Trophoblast cell (in vitro differentiated cells and primary cell): ENCODE measurements at regions not wholly inside any gene's neighbourhood (a gene's known extent, or its start where the extent isn't known, plus 50 kb on each side); places are given as distances from the start of the nearest gene placed in this dataset.

ENCODE experiments used
- DNase-seq, 2 donors: peaks; one replicate each; pipeline ENCODE4 v3.0.0-alpha.2; 2016
- H2AFZ ChIP-seq: 2 replicates; pipeline ENCODE4 v1.6.1; 2013; ENCODE audit warnings: low read length, moderate library complexity, mild to moderate bottlenecking; ENCODE audit not compliant: insufficient read depth, poor library complexity
- H2AK5ac ChIP-seq: 2 replicates; pipeline ENCODE4 v1.6.1; 2013; ENCODE audit warnings: mild to moderate bottlenecking, low read length
- H2BK120ac ChIP-seq: 2 replicates; pipeline ENCODE4 v1.6.1; 2013; ENCODE audit warnings: low read length, mild to moderate bottlenecking, moderate library complexity; ENCODE audit not compliant: insufficient read depth, poor library complexity
- H2BK12ac ChIP-seq: 2 replicates; pipeline ENCODE4 v1.6.1; 2013; ENCODE audit warnings: mild to moderate bottlenecking, low read length, moderate library complexity
- H2BK5ac ChIP-seq: 2 replicates; pipeline ENCODE4 v1.6.1; 2013; ENCODE audit warnings: low read length, low read depth, moderate library complexity, mild to moderate bottlenecking; ENCODE audit not compliant: poor library complexity
- H3K14ac ChIP-seq: 2 replicates; pipeline ENCODE4 v1.6.1; 2013; ENCODE audit warnings: mild to moderate bottlenecking, low read length
- H3K18ac ChIP-seq: 2 replicates; pipeline ENCODE4 v1.6.1; 2013; ENCODE audit warnings: mild to moderate bottlenecking, low read length
- H3K23ac ChIP-seq: 2 replicates; pipeline ENCODE4 v1.6.1; 2013; ENCODE audit warnings: low read length
- H3K27ac ChIP-seq: 2 replicates; pipeline ENCODE4 v1.5.1; 2013; ENCODE audit warnings: low read depth, mild to moderate bottlenecking, inconsistent platforms, low read length, moderate library complexity
- H3K27me3 ChIP-seq: 2 replicates; pipeline ENCODE4 v1.6.1; 2013; ENCODE audit warnings: inconsistent platforms, mild to moderate bottlenecking, low read length, moderate library complexity; ENCODE audit not compliant: insufficient read depth
- H3K36me3 ChIP-seq, 2 experiments: 1 replicate in 1 of 2; 2 replicates in 1 of 2; pipeline ENCODE4 v1.6.1; 2013; ENCODE audit warnings: low read length in 2 of 2, mild to moderate bottlenecking in 2 of 2, moderate library complexity in 1 of 2; ENCODE audit not compliant: insufficient read depth in 2 of 2, control insufficient read depth in 1 of 2
- H3K4ac ChIP-seq: 2 replicates; pipeline ENCODE4 v1.6.1; 2013; ENCODE audit warnings: low read depth, mild to moderate bottlenecking, low read length, moderate library complexity
- H3K4me1 ChIP-seq, 2 experiments: 1 replicate in 1 of 2; 2 replicates in 1 of 2; pipeline ENCODE4 v1.6.1; 2013; ENCODE audit warnings: low read length in 2 of 2, mild to moderate bottlenecking in 2 of 2, moderate library complexity in 1 of 2; ENCODE audit not compliant: insufficient read depth in 2 of 2, control insufficient read depth in 1 of 2
- H3K4me2 ChIP-seq: 2 replicates; pipeline ENCODE4 v1.6.1; 2013; ENCODE audit warnings: inconsistent platforms, mild to moderate bottlenecking, low read length, moderate library complexity
- H3K4me3 ChIP-seq: 2 replicates; pipeline ENCODE4 v1.5.1; 2013; ENCODE audit warnings: mild to moderate bottlenecking, low read depth, low read length, inconsistent platforms
- H3K79me1 ChIP-seq: one replicate; pipeline ENCODE4 v1.6.1; 2013; ENCODE audit warnings: low read length
- H3K79me2 ChIP-seq: 2 replicates; pipeline ENCODE4 v1.6.1; 2013; ENCODE audit warnings: low read length, mild to moderate bottlenecking; ENCODE audit not compliant: control insufficient read depth, insufficient read depth, poor library complexity
- H3K9ac ChIP-seq: 2 replicates; pipeline ENCODE4 v1.6.1; 2013; ENCODE audit warnings: mild to moderate bottlenecking, low read length
- H3K9me3 ChIP-seq: 2 replicates; pipeline ENCODE4 v1.6.1; 2013; ENCODE audit warnings: low read depth, mild to moderate bottlenecking, control low read depth, inconsistent platforms, low read length; ENCODE audit not compliant: insufficient read depth
- H4K12ac ChIP-seq: 2 replicates; pipeline ENCODE4 v1.6.1; 2013; ENCODE audit warnings: low read depth, mild to moderate bottlenecking, low read length, moderate library complexity
- H4K8ac ChIP-seq: 2 replicates; pipeline ENCODE4 v1.6.1; 2013; ENCODE audit warnings: low read depth, mild to moderate bottlenecking, low read length, moderate library complexity
- H4K91ac ChIP-seq: one replicate; pipeline ENCODE4 v1.6.1; 2013; ENCODE audit warnings: low read depth, mild to moderate bottlenecking, low read length, moderate library complexity
- WGBS: extraction: QIAGEN DNeasy Blood & Tissue Kit; methylation state at CpG from one replicate; pipeline ENCODE4 v1.1.7; 2013; ENCODE audit warnings: missing lambda C conversion rate; ENCODE audit not compliant: insufficient read length, insufficient coverage; ENCODE audit errors: extremely low coverage; 5-methylcytosine and 5-hydroxymethylcytosine counted together

DNA sequence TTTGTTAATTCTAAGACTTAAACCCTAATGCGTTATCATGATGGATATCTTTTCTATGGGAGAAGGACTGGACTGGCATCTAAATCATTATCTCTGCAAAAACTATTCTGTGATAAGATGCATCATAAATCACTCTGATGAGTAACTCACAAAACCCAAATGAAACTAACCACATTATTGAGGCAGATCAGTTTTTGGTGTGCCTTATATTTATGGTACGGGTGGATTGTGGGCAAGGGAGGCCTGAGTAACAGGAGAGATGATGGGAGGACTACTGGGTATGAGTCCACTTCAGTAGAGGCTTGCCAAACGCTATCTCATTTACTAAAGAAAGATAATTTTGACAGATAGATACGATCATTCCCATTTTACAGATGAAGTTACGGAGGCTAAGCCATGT lies 66.4 kb upstream of the GUCY1A1 start:
- Histone ChIP-seq H3K23ac (no peak overlapping the region), H3K79me1 (peaks cover 22% of the 10 kb centered on the region), H3K4ac (no peak overlapping the region), H4K12ac (no peak overlapping the region), H3K36me3 (no peaks in the 10 kb centered on the region), H3K14ac (no peak overlapping the region), H3K27me3 (no peaks in the 10 kb centered on the region), H3K4me2 (no peak overlapping the region), H3K27ac (no peak overlapping the region), H3K79me2 (peaks cover 2% of the 10 kb centered on the region), H2BK12ac (peak overlapping the region; percentile 67), H2AK5ac (no peak overlapping the region), H2BK5ac (peak overlapping the region; percentile 42), H2BK120ac (peak overlapping the region; percentile 68), H3K18ac (no peak overlapping the region), H4K8ac (no peak overlapping the region), H3K9me3 (no peaks in the 10 kb centered on the region), H3K4me3 (no peak overlapping the region), H4K91ac (peak overlapping the region; percentile 8), H2AFZ (no peak overlapping the region), H3K9ac (no peak overlapping the region), H3K4me1 (peaks cover 7 to 11% of the 10 kb centered on the region in 2 experiments)
- DNase-seq, result no peak
- no CpG with 5 or more reads among the region's 5 CpGs for WGBS

DNA sequence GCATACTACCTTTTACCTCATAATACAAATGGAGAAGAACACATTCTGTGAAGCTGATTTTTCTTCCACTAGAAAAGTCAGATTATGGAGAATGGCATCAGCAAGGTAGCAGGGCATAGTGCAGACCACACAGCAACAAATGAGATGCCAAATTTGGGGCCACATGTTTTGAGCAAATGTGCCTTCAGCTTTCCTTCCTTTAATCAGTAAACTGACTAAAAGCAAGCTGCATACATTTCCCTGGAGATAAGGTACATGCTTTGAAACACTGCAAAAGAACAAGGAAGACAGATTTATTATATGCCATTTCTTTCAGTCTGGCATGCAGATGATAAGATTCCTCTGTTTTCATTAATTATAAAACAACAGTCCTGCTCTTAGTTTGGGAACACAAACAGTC lies 67.1 kb upstream of the GUCY1A1 start:
- no peaks in the 10 kb centered on the region for H3K36me3 ChIP-seq
- H3K27ac ChIP-seq, result no peak overlapping the region
- H3K4ac ChIP-seq, result no peak overlapping the region
- no peaks in the 10 kb centered on the region for H3K9me3 ChIP-seq
- no peak overlapping the region for H2AK5ac ChIP-seq
- H3K4me2 ChIP-seq, result no peak overlapping the region
- no peak for DNase-seq
- H3K79me2 ChIP-seq, result peaks cover 2% of the 10 kb centered on the region
- H2BK12ac ChIP-seq, result no peak overlapping the region
- H4K8ac ChIP-seq, result no peak overlapping the region
- H3K4me1 ChIP-seq, result peaks cover 7 to 11% of the 10 kb centered on the region in 2 experiments
- H3K23ac ChIP-seq, result no peak overlapping the region
- no peak overlapping the region for H2AFZ ChIP-seq
- no peak overlapping the region for H2BK120ac ChIP-seq
- no peak overlapping the region for H4K91ac ChIP-seq
- no peak overlapping the region for H2BK5ac ChIP-seq
- H4K12ac ChIP-seq, result no peak overlapping the region
- no peak overlapping the region for H3K4me3 ChIP-seq
- H3K9ac ChIP-seq, result no peak overlapping the region
- H3K79me1 ChIP-seq, result peaks cover 17% of the 10 kb centered on the region
- no peak overlapping the region for H3K14ac ChIP-seq
- H3K27me3 ChIP-seq, result no peaks in the 10 kb centered on the region
- no peak overlapping the region for H3K18ac ChIP-seq

GRCh38 chr4:155599085-155599484 lies 67.6 kb upstream of the GUCY1A1 start:
- no peak for DNase-seq
- H2BK12ac ChIP-seq, result peak overlapping the region; percentile 61
- H3K79me2 ChIP-seq, result peaks cover 2% of the 10 kb centered on the region
- H2BK120ac ChIP-seq, result peak overlapping the region; percentile 83
- H3K9me3 ChIP-seq, result no peaks in the 10 kb centered on the region
- peaks cover 6 to 10% of the 10 kb centered on the region in 2 experiments for H3K4me1 ChIP-seq
- H3K14ac ChIP-seq, result peak overlapping the region; percentile 44
- no peak overlapping the region for H3K18ac ChIP-seq
- H2AK5ac ChIP-seq, result no peak overlapping the region
- no CpG with 5 or more reads among the region's 6 CpGs for WGBS
- H3K9ac ChIP-seq, result no peak overlapping the region
- no peak overlapping the region for H2AFZ ChIP-seq
- H3K36me3 ChIP-seq, result no peaks in the 10 kb centered on the region
- H4K12ac ChIP-seq, result no peak overlapping the region
- H3K27me3 ChIP-seq, result no peaks in the 10 kb centered on the region
- no peak overlapping the region for H4K8ac ChIP-seq
- H2BK5ac ChIP-seq, result no peak overlapping the region
- peaks cover 16% of the 10 kb centered on the region for H3K79me1 ChIP-seq
- H4K91ac ChIP-seq, result no peak overlapping the region
- no peak overlapping the region for H3K23ac ChIP-seq
- H3K27ac ChIP-seq, result no peak overlapping the region
- H3K4ac ChIP-seq, result no peak overlapping the region
- H3K4me2 ChIP-seq, result no peak overlapping the region
- H3K4me3 ChIP-seq, result no peak overlapping the region

GRCh38 chr4:155597933-155598451 lies 68.7 kb upstream of the GUCY1A1 start:
- H3K27ac ChIP-seq, result no peak overlapping the region
- H2BK5ac ChIP-seq, result no peak overlapping the region
- H2AFZ ChIP-seq, result no peak overlapping the region
- H3K4me2 ChIP-seq, result no peak overlapping the region
- H4K91ac ChIP-seq, result no peak overlapping the region
- no peak overlapping the region for H3K4ac ChIP-seq
- H3K36me3 ChIP-seq, result no peaks in the 10 kb centered on the region
- WGBS, result no CpG with 5 or more reads among the region's 3 CpGs
- H4K8ac ChIP-seq, result no peak overlapping the region
- peaks cover 9% of the 10 kb centered on the region for H3K79me1 ChIP-seq
- H3K79me2 ChIP-seq, result no peaks in the 10 kb centered on the region
- H3K9ac ChIP-seq, result no peak overlapping the region
- H4K12ac ChIP-seq, result no peak overlapping the region
- no peak overlapping the region for H2AK5ac ChIP-seq
- DNase-seq, result no peak
- H3K9me3 ChIP-seq, result no peaks in the 10 kb centered on the region
- H3K27me3 ChIP-seq, result no peaks in the 10 kb centered on the region
- no peak overlapping the region for H2BK12ac ChIP-seq
- no peak overlapping the region for H3K23ac ChIP-seq
- H3K18ac ChIP-seq, result no peak overlapping the region
- peaks cover 2 to 6% of the 10 kb centered on the region in 2 experiments for H3K4me1 ChIP-seq
- H3K14ac ChIP-seq, result no peak overlapping the region
- H2BK120ac ChIP-seq, result no peak overlapping the region
- H3K4me3 ChIP-seq, result no peak overlapping the region
